Endothelial cell of umbilical vein (primary cell): ENCODE measurements at regions not wholly inside any gene's neighbourhood (a gene's known extent, or its start where the extent isn't known, plus 50 kb on each side); places are given as distances from the start of the nearest gene placed in this dataset.

Experiments
- BruUV-seq: library from RNA; stranded (reverse); fragments of 400-500 nt; replicated peaks from 2 replicates; lab custom pipeline; 2021; lab: Mats Ljungman, UMichigan
- CTCF ChIA-PET: fragments of 300-600, 350-600 bp; sonication (Branson Sonifier 250); formaldehyde crosslinking; loops from one replicate; lab custom pipeline; 2021; ENCODE audit warnings: antibody characterized with exemption, inconsistent platforms; lab: Charles Lee
- POLR2A ChIA-PET: fragments of 300-600, 350-600 bp; sonication (Branson Sonifier 250); formaldehyde crosslinking; loops from one replicate; lab custom pipeline; 2021; ENCODE audit warnings: antibody characterized with exemption, inconsistent platforms; lab: Charles Lee
- DNase-seq: peaks from one replicate; pipeline ENCODE4 v3.0.0-alpha.2; 2011; ENCODE audit warnings: low read depth, low spot score
- FAIRE-seq: peaks from 2 replicates; lab custom pipeline; 2011; peaks lifted over from hg19 to GRCh38; lab: Jason Lieb, UNC
- H2AFZ ChIP-seq: 2 replicates; pipeline ENCODE4 v1.6.0; 2012; ENCODE audit warnings: low read depth, low read length, control low read depth, inconsistent platforms
- H3K27ac ChIP-seq: 2 replicates; pipeline ENCODE4 v1.5.1; 2011; ENCODE audit warnings: low read depth, mild to moderate bottlenecking, control low read depth, low read length, moderate library complexity; ENCODE audit not compliant: insufficient read depth
- H3K27me3 ChIP-seq, 2 experiments: 2 replicates each; pipeline versions ENCODE4 v1.6.0 to v1.6.1; 2011; ENCODE audit warnings: low read length in 2 of 2, mixed read lengths in 1 of 2; ENCODE audit not compliant: control insufficient read depth in 2 of 2, insufficient read depth in 2 of 2
- H3K36me3 ChIP-seq, 2 experiments: 2 replicates in 1 of 2; 3 replicates in 1 of 2; pipeline ENCODE4 v1.5.1; 2011; ENCODE audit warnings: low read length in 2 of 2, mild to moderate bottlenecking in 1 of 2, moderate library complexity in 1 of 2; ENCODE audit not compliant: control insufficient read depth in 2 of 2, insufficient read depth in 2 of 2; ENCODE audit errors: extremely low read depth in 1 of 2
- H3K4me1 ChIP-seq: 3 replicates; pipeline ENCODE4 v1.5.1; 2011; ENCODE audit warnings: mild to moderate bottlenecking, low read length; ENCODE audit not compliant: control insufficient read depth, insufficient read depth; ENCODE audit errors: extremely low read depth
- H3K4me2 ChIP-seq: 2 replicates; pipeline ENCODE4 v1.6.1; 2011; ENCODE audit warnings: low read length, control low read depth, mixed read lengths; ENCODE audit not compliant: insufficient read depth
- H3K4me3 ChIP-seq, 3 experiments: fragments of 200-600 bp in 1 of 3; sonication (generic), shearing (Covaris generic) in 1 of 3; replicated peaks in 1 of 3; 2 replicates each; pipeline ENCODE4 v1.5.1; 2011 to 2016; ENCODE audit warnings: control low read depth in 3 of 3, low read length in 3 of 3, mild to moderate bottlenecking in 2 of 3, inconsistent platforms in 1 of 3, low read depth in 1 of 3, moderate library complexity in 1 of 3; ENCODE audit not compliant: insufficient read depth in 1 of 3
- H3K79me2 ChIP-seq: 2 replicates; pipeline ENCODE4 v1.6.0; 2012; ENCODE audit warnings: low read length, inconsistent platforms; ENCODE audit not compliant: control insufficient read depth, insufficient read depth
- H3K9ac ChIP-seq: replicated peaks from 2 replicates; pipeline ENCODE3; 2011; ENCODE audit warnings: low read length, control low read depth; ENCODE audit not compliant: insufficient read depth; ENCODE audit errors: extremely low read depth
- H3K9me1 ChIP-seq: replicated peaks from 3 replicates; pipeline ENCODE4 v1.6.0; 2011; ENCODE audit warnings: mild to moderate bottlenecking, low read length; ENCODE audit not compliant: control insufficient read depth, insufficient read depth; ENCODE audit errors: extremely low read depth
- H3K9me3 ChIP-seq: replicated peaks from 2 replicates; pipeline ENCODE4 v1.5.1; 2012; ENCODE audit warnings: low read length, inconsistent platforms; ENCODE audit not compliant: control insufficient read depth, insufficient read depth
- H4K20me1 ChIP-seq: replicated peaks from 2 replicates; pipeline ENCODE3; 2011; ENCODE audit warnings: mild to moderate bottlenecking, low read length; ENCODE audit not compliant: control insufficient read depth, insufficient read depth; ENCODE audit errors: extremely low read depth
- EZH2 ChIP-seq: IDR thresholded peaks from 2 replicates; pipeline ENCODE4 v1.6.1; 2012; ENCODE audit warnings: borderline replicate concordance, low read depth, mild to moderate bottlenecking, moderate library complexity, low read length, inconsistent platforms; ENCODE audit not compliant: severe bottlenecking
- FOS ChIP-seq: IDR thresholded peaks from 2 replicates; pipeline ENCODE4 v1.6.1; 2011; ENCODE audit warnings: mild to moderate bottlenecking, low read length, moderate library complexity, borderline replicate concordance; ENCODE audit not compliant: insufficient read depth
- GATA2 ChIP-seq: IDR thresholded peaks from 2 replicates; pipeline ENCODE4 v1.7.0; 2011; ENCODE audit warnings: low read depth, mild to moderate bottlenecking, moderate library complexity, mixed read lengths, low read length; ENCODE audit not compliant: insufficient read length, insufficient read depth
- JUN ChIP-seq: IDR thresholded peaks from 2 replicates; pipeline ENCODE4 v1.6.1; 2011; ENCODE audit warnings: borderline replicate concordance, low read depth; ENCODE audit not compliant: insufficient read length, insufficient read depth
- MYC ChIP-seq: IDR thresholded peaks from one replicate; pipeline ENCODE4 v1.6.1; 2011; ENCODE audit warnings: mild to moderate bottlenecking, low read depth, low read length
- POLR2A ChIP-seq: IDR thresholded peaks from 2 replicates; pipeline ENCODE4 v1.6.1; 2012; ENCODE audit warnings: low read depth, mild to moderate bottlenecking, control low read depth, low read length
- POLR2AphosphoS5 ChIP-seq: IDR thresholded peaks from 2 replicates; pipeline ENCODE4 v1.6.1; 2012; ENCODE audit warnings: low read depth, mild to moderate bottlenecking, control low read depth, low read length, moderate library complexity; ENCODE audit not compliant: insufficient read depth
- dilution Hi-C: fragments of 300-500 bp; cut with MboI; formaldehyde crosslinking; loops from one replicate; pipeline ENCODE4 v1.15.0; 2019; ENCODE audit warnings: low sequenced_read_pairs; ENCODE audit not compliant: extremely low pct_ligation_motif_present
- intact Hi-C: fragments of 100-400 bp; cut with micrococcal nuclease; formaldehyde crosslinking; loops from one replicate; pipeline ENCODE4 v1.10.0; 2022
- TF ChIP-seq, protein P1 (sequence below), 2 donors: IDR thresholded peaks; 1 replicate in 1 of 2; 2 replicates in 1 of 2; pipeline ENCODE4 v1.5.1; 2011; ENCODE audit warnings: low read length in 2 of 2, mild to moderate bottlenecking in 2 of 2, moderate library complexity in 2 of 2, control low read depth in 1 of 2, inconsistent platforms in 1 of 2, low read depth in 1 of 2; ENCODE audit not compliant: insufficient read depth in 1 of 2; ENCODE audit errors: extremely low read depth in 1 of 2
- TF ChIP-seq, protein P2 (sequence below): IDR thresholded peaks from 2 replicates; pipeline ENCODE4 v1.6.1; 2011; ENCODE audit not compliant: insufficient read depth, insufficient read length

DNA sequence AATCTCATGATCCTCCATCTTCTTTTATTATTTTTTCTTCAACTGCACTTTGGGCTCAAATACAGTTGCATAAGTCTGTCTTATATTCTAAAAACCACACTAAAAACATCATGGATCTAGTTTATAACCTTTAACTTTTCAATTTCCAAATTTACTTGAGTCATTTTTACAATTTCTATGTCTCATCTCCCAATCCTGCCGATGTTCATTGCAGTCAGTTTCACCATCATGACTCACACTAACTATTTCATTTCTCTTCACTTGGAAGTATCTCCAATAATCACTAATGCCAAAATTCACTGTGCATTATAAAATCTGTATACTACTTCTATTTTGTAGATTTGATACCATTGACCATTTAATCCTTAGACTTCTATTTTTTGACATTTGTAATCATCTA lies 806.9 kb upstream of the SORCS1 start:
- H3K9ac ChIP-seq, result no peak overlapping the region
- no TSS peak for BruUV-seq
- H3K4me1 ChIP-seq, result no peaks in the 10 kb centered on the region
- H3K9me3 ChIP-seq, result peaks cover 2% of the 10 kb centered on the region
- FAIRE-seq (no peak), DNase-seq (no peak)
- TF ChIP-seq, protein P1, sequence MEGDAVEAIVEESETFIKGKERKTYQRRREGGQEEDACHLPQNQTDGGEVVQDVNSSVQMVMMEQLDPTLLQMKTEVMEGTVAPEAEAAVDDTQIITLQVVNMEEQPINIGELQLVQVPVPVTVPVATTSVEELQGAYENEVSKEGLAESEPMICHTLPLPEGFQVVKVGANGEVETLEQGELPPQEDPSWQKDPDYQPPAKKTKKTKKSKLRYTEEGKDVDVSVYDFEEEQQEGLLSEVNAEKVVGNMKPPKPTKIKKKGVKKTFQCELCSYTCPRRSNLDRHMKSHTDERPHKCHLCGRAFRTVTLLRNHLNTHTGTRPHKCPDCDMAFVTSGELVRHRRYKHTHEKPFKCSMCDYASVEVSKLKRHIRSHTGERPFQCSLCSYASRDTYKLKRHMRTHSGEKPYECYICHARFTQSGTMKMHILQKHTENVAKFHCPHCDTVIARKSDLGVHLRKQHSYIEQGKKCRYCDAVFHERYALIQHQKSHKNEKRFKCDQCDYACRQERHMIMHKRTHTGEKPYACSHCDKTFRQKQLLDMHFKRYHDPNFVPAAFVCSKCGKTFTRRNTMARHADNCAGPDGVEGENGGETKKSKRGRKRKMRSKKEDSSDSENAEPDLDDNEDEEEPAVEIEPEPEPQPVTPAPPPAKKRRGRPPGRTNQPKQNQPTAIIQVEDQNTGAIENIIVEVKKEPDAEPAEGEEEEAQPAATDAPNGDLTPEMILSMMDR (IDR thresholded peaks at IDR 0.05; ENCODE audit: extremely low read depth in 1 of 2, insufficient read depth in 1 of 2, low read depth in 1 of 2, low read length in 2 of 2), result no peak
- TF ChIP-seq MYC (no peak), FOS (no peak), EZH2 (no peak), POLR2A (no peak), POLR2AphosphoS5 (no peak), JUN (no peak), GATA2 (no peak)
- TF ChIP-seq, protein P2, sequence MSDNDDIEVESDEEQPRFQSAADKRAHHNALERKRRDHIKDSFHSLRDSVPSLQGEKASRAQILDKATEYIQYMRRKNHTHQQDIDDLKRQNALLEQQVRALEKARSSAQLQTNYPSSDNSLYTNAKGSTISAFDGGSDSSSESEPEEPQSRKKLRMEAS, result no peak
- H3K9me1 ChIP-seq, result no peaks in the 10 kb centered on the region
- no peaks in the 10 kb centered on the region for H3K36me3 ChIP-seq
- H3K4me3 ChIP-seq, result no peak overlapping the region
- ChIA-PET POLR2A (no interaction called here), CTCF (no interaction called here)
- H3K4me2 ChIP-seq, result no peak overlapping the region
- H2AFZ ChIP-seq, result no peak overlapping the region
- intact Hi-C loops (no loop called here), dilution Hi-C loops (no loop called here)
- no peaks in the 10 kb centered on the region for H4K20me1 ChIP-seq
- H3K27ac ChIP-seq, result no peak overlapping the region
- H3K79me2 ChIP-seq, result no peaks in the 10 kb centered on the region
- no peaks in the 10 kb centered on the region for H3K27me3 ChIP-seq
